ENCODE measurements at regions not wholly inside any gene's neighbourhood (a gene's known extent, or its start where the extent isn't known, plus 50 kb on each side); places are given as distances from the start of the nearest gene placed in this dataset.

GRCh38 chr11:45585205-45585604, 80.2 kb downstream of the CHST1 start:
- Histone ChIP-seq H3K9me3 (no peaks in the 10 kb centered on the region), H3K27me3 (peaks cover 0 to 32% of the 10 kb centered on the region in 2 donors), H3K36me3 (no peaks in the 10 kb centered on the region), H3K27ac (no peak overlapping the region), H3K4me3 (no peak overlapping the region), H3K4me1 (no peaks in the 10 kb centered on the region)
- TF ChIP-seq CTCF (IDR thresholded peaks at IDR 0.05): no peak
- ATAC-seq: no peak
- DNase-seq: no peak
- intact Hi-C loops (cut with DNase I): no loop called here

GRCh38 chr11:45583981-45584566, 81.3 kb downstream of the CHST1 start:
- ATAC-seq (no peak), DNase-seq (no peak)
- Histone ChIP-seq H3K9me3 (no peaks in the 10 kb centered on the region), H3K27me3 (peaks cover 0 to 35% of the 10 kb centered on the region in 2 donors), H3K27ac (no peak overlapping the region), H3K36me3 (no peaks in the 10 kb centered on the region), H3K4me3 (no peak overlapping the region), H3K4me1 (no peaks in the 10 kb centered on the region)
- intact Hi-C loops (cut with DNase I): no loop called here
- no peak for TF ChIP-seq CTCF (IDR thresholded peaks at IDR 0.05)

GRCh38 chr11:45580399-45580798, 85.0 kb downstream of the CHST1 start:
- Histone ChIP-seq H3K9me3 (no peaks in the 10 kb centered on the region), H3K4me3 (no peak overlapping the region), H3K27me3 (peaks cover 0 to 71% of the 10 kb centered on the region in 2 donors), H3K27ac (no peak overlapping the region), H3K36me3 (no peaks in the 10 kb centered on the region), H3K4me1 (no peaks in the 10 kb centered on the region)
- DNase-seq (peak in 2 of 4 donors; percentile 26 to 51), ATAC-seq (peak; percentile 59)
- intact Hi-C loops (cut with DNase I): no loop called here
- TF ChIP-seq CTCF (IDR thresholded peaks at IDR 0.05): no peak

GRCh38 chr11:45578316-45578715, 87.1 kb downstream of the CHST1 start:
- Histone ChIP-seq H3K9me3 (no peaks in the 10 kb centered on the region), H3K4me1 (no peaks in the 10 kb centered on the region), H3K4me3 (no peak overlapping the region), H3K27ac (no peak overlapping the region), H3K36me3 (no peaks in the 10 kb centered on the region), H3K27me3 (peaks cover 0 to 74% of the 10 kb centered on the region in 2 donors)
- ATAC-seq (no peak), DNase-seq (no peak)
- intact Hi-C loops (cut with DNase I): no loop called here
- TF ChIP-seq CTCF (IDR thresholded peaks at IDR 0.05): no peak

GRCh38 chr11:45577752-45578151, 87.7 kb downstream of the CHST1 start:
- no peak for TF ChIP-seq CTCF (IDR thresholded peaks at IDR 0.05)
- Histone ChIP-seq H3K36me3 (no peaks in the 10 kb centered on the region), H3K4me1 (no peaks in the 10 kb centered on the region), H3K9me3 (no peaks in the 10 kb centered on the region), H3K27me3 (peaks cover 0 to 79% of the 10 kb centered on the region in 2 donors), H3K27ac (no peak overlapping the region), H3K4me3 (no peak overlapping the region)
- intact Hi-C loops (cut with DNase I): no loop called here
- DNase-seq (no peak), ATAC-seq (no peak)

Data from left lung (tissue), 4 donors.